T-helper 17 cell (primary cell): ENCODE measurements at regions not wholly inside any gene's neighbourhood (a gene's known extent, or its start where the extent isn't known, plus 50 kb on each side); places are given as distances from the start of the nearest gene placed in this dataset.

Experiments used
- ATAC-seq: fragments of 150-1000 bp; cut with Tn5 transposase; 2 replicates; pipeline ENCODE4 v1.10.0; 2021; ENCODE audit warnings: mild to moderate bottlenecking, moderate library complexity
- DNase-seq, 3 donors: peaks; one replicate each; pipeline versions ENCODE4 v3.0.0 to v3.0.0-alpha.2; 2020 to 2021
- H3K9me3 ChIP-seq: one replicate; pipeline ENCODE4 v1.7.0; 2013; ENCODE audit warnings: low read length, mild to moderate bottlenecking; ENCODE audit not compliant: control insufficient read depth, poor library complexity, severe bottlenecking
- H3K27ac Mint-ChIP-seq: one replicate; pipeline ENCODE4 v1.8.0; 2022; ENCODE audit warnings: mild to moderate bottlenecking, moderate library complexity, mixed read lengths
- H3K27me3 Mint-ChIP-seq: one replicate; pipeline ENCODE4 v1.8.0; 2022; ENCODE audit warnings: mixed read lengths
- H3K36me3 Mint-ChIP-seq: one replicate; pipeline ENCODE4 v1.8.0; 2022; ENCODE audit warnings: low read depth, mixed read lengths
- H3K4me1 Mint-ChIP-seq: one replicate; pipeline ENCODE4 v1.8.0; 2022; ENCODE audit warnings: mild to moderate bottlenecking, mixed read lengths
- H3K4me3 Mint-ChIP-seq: one replicate; pipeline ENCODE4 v1.8.0; 2022; ENCODE audit warnings: mild to moderate bottlenecking, moderate library complexity, mixed read lengths

DNA sequence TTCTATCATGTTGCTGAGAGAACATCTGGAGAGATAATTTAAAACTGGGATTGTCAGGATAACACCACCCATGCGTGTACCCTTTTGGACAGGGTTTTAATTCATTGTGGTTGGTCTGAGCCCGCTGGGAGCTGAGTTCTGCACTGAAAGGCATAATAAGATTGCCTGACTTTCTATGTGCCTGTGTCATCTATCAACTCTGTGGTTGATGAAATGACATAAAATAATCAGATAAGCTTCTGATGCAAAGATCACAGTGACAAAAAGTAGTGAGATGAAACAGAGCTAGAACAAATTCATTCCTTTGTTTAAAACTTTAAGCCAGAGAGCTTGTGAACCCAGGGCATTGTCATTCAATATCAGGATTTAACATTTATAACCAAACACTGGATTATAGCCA, 98.7 kb downstream of the BBS10 start:
- Mint-ChIP-seq H3K27ac (no peak overlapping the region), H3K36me3 (no peaks in the 10 kb centered on the region), H3K4me3 (no peak overlapping the region), H3K27me3 (peaks cover 39% of the 10 kb centered on the region), H3K4me1 (no peaks in the 10 kb centered on the region)
- DNase-seq (no peak), ATAC-seq (no peak)
- no peaks in the 10 kb centered on the region for H3K9me3 ChIP-seq

DNA sequence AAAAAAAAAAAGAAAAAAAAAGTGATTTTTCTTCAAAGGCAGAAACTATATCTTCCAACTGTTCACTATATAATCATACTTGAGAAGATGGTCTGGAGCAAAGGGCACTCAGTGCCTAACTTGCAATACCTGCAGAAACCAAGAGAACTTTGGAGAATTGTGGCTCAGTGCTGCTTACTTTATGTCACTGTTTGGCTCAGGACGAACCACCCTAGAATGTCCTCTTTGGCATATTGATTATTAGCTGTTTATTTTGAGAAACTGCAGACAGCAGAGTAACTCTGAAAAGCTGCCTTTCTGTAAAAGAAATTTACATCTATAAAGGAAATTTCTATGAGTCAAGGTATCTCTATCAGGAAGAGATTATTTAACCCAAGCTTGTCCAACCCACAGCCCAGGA, 100.2 kb downstream of the BBS10 start:
- H3K9me3 ChIP-seq = no peaks in the 10 kb centered on the region
- no peaks in the 10 kb centered on the region for H3K36me3 Mint-ChIP-seq
- no peak for DNase-seq
- H3K4me1 Mint-ChIP-seq = no peaks in the 10 kb centered on the region
- H3K27me3 Mint-ChIP-seq = peaks cover 39% of the 10 kb centered on the region
- no peak for ATAC-seq
- no peak overlapping the region for H3K4me3 Mint-ChIP-seq
- H3K27ac Mint-ChIP-seq = no peak overlapping the region

DNA sequence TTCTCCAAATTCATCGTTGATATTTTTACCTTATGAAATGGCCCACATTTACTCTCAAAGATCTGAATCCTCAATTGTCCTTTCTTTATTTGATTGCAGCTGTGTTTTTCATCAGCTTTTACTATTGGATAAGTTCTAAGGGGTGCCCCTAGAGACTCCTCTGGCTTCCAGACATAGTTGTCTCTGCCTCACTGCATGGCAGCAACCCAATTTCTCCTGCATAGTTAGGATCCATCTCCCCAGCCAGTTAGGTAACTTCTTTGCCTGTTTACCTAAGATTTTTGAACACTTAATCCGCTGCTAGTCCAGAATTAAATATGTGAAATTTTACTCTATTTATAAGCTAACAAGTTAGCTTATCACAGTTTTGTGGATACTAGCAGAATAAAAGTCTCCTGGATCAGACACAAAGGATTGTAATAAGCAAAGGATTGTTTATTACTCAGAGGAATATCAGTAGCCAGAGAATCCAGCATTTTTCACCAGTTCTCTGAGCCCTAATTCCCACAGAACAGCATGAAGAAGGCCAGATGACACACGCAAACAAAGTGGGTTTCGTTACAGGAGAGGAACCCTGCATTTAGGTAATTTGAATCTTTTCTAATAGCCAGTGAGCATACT, 101.1 kb downstream of the BBS10 start:
- Mint-ChIP-seq H3K4me1 (no peaks in the 10 kb centered on the region), H3K27ac (no peak overlapping the region), H3K4me3 (no peak overlapping the region), H3K36me3 (no peaks in the 10 kb centered on the region), H3K27me3 (peaks cover 38% of the 10 kb centered on the region)
- DNase-seq = no peak
- H3K9me3 ChIP-seq = no peaks in the 10 kb centered on the region
- no peak for ATAC-seq

DNA sequence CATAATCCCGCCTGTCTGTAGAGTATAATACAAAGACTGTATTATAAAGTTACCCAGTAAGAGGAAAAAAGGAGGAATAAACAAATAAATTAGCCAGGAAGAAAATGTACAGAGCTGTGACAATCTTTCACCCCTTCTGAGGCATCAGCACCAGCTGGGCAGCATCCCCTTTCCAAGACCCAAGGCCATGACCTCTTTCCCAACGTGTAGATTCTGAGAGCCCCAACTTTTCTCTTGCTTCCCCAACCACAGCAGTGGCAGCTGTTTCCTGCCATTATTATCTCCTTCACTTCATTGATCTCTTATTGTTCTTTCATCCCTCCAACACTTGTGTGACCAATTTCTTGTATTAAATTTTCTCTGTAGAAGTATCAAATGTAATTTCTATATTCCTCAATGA, 101.6 kb downstream of the BBS10 start:
- DNase-seq (no peak), ATAC-seq (no peak)
- Mint-ChIP-seq H3K4me3 (no peak overlapping the region), H3K4me1 (no peaks in the 10 kb centered on the region), H3K36me3 (no peaks in the 10 kb centered on the region), H3K27me3 (peaks cover 33% of the 10 kb centered on the region), H3K27ac (no peak overlapping the region)
- H3K9me3 ChIP-seq = no peaks in the 10 kb centered on the region

DNA sequence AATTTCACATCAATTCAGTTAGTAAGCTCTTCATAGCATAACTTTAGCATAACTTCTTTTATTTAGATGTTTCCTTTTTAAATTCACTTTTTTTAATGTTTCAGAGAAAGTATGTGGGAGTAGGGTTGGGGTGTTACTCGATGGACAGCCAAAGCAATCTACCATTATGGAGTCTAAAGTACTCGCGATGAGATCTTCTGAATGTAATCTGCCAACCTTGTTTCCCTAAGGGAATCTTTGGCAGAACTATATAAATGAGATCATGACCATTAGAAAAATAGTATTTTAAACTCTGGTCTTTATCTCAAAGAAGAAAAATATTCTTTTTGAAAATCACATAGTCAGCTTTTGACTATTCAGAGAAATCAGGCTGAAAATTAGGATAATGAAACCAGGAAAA, 103.9 kb downstream of the BBS10 start:
- peaks cover 24% of the 10 kb centered on the region for H3K27me3 Mint-ChIP-seq
- no peak for DNase-seq
- no peak overlapping the region for H3K27ac Mint-ChIP-seq
- no peaks in the 10 kb centered on the region for H3K4me1 Mint-ChIP-seq
- no peaks in the 10 kb centered on the region for H3K36me3 Mint-ChIP-seq
- no peak for ATAC-seq
- no peaks in the 10 kb centered on the region for H3K9me3 ChIP-seq
- no peak overlapping the region for H3K4me3 Mint-ChIP-seq

DNA sequence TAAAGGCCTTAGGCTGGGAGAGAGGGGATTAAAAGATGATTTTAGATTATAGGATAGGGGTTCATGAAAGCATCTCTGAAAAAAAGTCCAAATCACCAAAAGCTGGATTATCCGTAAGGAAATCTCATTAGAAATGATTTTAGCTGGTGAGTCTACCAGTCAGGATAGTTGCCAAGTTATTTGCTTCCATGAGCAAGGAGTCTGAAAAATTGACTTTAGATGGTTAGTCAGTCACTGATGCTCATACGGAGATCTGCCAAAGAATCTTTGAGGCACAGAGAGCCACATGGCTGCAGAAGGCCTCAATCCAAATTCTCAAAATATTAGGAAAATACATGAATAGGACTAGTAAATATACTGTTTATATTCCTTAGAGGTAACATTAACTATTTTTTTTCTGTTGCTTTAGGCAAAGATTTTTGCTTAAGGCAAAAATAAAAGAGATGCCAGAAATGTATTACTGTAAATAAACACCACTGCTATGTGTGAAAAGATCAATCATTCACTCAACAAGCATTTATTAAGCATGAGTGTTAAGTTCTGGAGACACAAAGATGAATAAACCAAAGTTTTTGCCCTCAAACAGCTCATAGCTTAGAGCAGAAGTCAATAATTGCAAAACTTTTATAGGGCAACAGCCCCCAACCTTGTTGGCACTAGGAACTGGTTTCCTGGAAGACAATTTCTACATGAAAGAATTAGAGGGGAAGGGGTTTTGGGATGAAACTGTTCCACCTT, 105.2 kb downstream of the BBS10 start:
- peaks cover 3% of the 10 kb centered on the region for H3K36me3 Mint-ChIP-seq
- no peak for ATAC-seq

DNA sequence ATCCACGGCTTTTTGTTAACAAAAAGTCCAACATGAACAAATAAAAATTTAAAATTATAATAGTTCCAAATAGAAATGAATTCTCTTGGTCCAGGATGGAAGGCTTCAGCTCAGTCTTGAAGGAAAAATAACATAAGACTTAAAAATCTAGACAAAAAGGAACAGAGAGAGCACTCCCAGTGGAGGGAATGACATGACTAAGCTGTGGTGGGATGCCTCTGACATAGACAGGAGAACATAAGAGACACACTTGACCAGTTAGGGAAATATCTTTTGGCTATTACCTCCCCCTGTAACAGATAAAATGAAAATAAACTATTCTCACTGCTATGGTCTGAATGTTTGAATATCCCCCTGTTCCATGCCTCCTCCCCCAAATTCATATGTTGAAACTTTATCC, 106.8 kb downstream of the BBS10 start:
- H3K27me3 Mint-ChIP-seq = peaks cover 19% of the 10 kb centered on the region
- H3K36me3 Mint-ChIP-seq = peaks cover 3% of the 10 kb centered on the region
- DNase-seq (no peak), ATAC-seq (no peak)
- H3K4me1 Mint-ChIP-seq = no peaks in the 10 kb centered on the region
- no peaks in the 10 kb centered on the region for H3K9me3 ChIP-seq
- H3K27ac Mint-ChIP-seq = no peak overlapping the region
- H3K4me3 Mint-ChIP-seq = no peak overlapping the region

More for the DNA sequence above, 105.2 kb downstream of the BBS10 start:
- Mint-ChIP-seq H3K4me3 (no peak overlapping the region), H3K4me1 (no peaks in the 10 kb centered on the region), H3K27me3 (peaks cover 25% of the 10 kb centered on the region), H3K27ac (no peak overlapping the region)
- DNase-seq = no peak
- H3K9me3 ChIP-seq = no peaks in the 10 kb centered on the region

DNA sequence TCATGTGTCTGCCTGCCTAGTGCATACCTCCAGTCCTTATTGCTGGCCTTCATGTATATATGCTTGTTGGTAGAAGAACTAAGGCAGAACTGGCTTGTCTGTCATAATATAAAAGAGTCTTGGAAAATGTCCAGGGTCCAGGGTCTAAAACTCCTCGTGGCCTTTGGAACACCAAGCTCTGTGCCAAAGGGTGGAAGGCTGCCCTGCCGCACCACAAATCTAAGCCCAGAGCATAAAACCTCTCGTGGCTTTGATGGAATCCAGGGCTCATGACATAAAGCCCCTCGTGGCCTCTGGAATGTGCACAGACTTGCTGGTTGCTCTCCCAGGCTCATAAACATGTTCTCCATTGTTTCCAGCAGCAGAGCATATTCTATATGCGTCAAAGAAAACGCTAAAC, 107.9 kb downstream of the BBS10 start:
- Mint-ChIP-seq H3K4me3 (no peak overlapping the region), H3K27me3 (peaks cover 10% of the 10 kb centered on the region), H3K4me1 (no peaks in the 10 kb centered on the region), H3K36me3 (peaks cover 3% of the 10 kb centered on the region), H3K27ac (no peak overlapping the region)
- no peaks in the 10 kb centered on the region for H3K9me3 ChIP-seq
- ATAC-seq (no peak), DNase-seq (no peak)

DNA sequence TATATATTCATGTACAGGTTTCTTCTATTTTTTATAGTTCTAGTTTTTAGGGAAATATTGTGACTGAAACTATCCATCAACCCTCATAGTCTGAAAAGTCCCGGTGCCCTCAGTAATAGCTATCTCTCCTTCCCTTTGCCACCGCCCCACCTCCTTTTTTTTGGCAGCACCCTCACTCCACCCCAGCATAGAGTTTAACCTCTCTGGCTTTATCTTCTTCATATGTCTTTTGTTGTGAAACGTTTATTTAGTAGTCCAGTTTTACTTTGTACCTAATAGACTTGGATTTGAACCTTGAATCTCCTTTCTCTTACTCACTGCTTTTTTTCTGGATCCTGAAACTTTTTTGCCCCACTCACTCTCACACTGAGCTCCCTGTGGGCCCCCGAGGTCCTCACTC, 109.5 kb downstream of the BBS10 start:
- Mint-ChIP-seq H3K4me1 (no peaks in the 10 kb centered on the region), H3K27ac (no peak overlapping the region), H3K36me3 (peaks cover 3% of the 10 kb centered on the region), H3K4me3 (no peak overlapping the region), H3K27me3 (peaks cover 14% of the 10 kb centered on the region)
- ATAC-seq (no peak), DNase-seq (no peak)
- no peaks in the 10 kb centered on the region for H3K9me3 ChIP-seq

DNA sequence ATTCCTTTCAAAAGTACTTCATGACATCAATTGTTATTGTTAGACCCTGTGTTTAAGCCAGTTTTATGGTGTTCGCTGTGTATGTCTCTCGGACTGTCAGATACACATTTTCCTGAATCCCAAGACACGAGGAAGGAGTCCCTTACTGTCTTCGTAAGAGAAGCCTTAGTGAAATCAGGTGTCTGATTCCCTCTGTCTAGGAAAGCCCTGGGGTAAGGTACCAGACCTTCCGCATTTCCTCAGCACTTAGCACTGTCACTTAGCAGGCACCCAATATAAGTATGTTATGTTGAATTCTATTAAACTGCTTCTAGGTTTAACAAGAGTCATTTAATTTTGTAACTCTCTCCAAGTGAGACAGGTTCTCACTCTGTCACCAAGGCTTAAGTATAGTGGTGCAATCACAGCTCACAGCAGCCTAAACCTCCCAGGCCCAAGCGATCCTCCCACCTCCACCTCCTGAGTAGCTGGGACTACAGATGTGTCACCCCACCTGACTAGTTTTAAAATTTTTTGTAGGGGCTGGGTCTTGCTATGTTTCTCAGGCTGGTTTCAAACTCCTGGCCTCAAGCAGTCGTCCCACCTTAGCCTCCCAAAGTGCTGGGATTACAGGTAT, 111.0 kb downstream of the BBS10 start:
- Mint-ChIP-seq H3K4me1 (no peaks in the 10 kb centered on the region), H3K27ac (no peak overlapping the region), H3K27me3 (peaks cover 14% of the 10 kb centered on the region), H3K4me3 (no peak overlapping the region), H3K36me3 (peaks cover 3% of the 10 kb centered on the region)
- no peaks in the 10 kb centered on the region for H3K9me3 ChIP-seq
- ATAC-seq (no peak), DNase-seq (no peak)

DNA sequence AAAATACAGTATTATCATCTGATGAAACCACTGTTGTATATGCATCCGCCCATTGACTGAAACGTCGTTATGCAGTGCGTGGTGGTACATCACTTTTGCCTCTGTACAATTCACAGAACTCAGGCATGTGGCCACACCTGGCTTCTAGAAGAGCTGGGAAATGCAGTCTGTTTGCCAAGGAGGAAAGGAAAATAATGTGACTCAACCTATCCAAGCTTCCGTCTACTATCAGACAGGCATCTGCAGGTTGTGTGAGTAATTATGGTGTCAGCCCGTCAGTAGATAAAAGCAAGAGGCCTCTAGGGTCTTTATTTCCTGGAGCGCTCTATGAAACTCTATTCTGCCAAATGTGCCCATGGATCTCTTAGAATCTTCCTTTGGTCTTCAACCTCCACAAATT, 111.6 kb downstream of the BBS10 start:
- peaks cover 14% of the 10 kb centered on the region for H3K27me3 Mint-ChIP-seq
- DNase-seq (no peak), ATAC-seq (no peak)
- peaks cover 3% of the 10 kb centered on the region for H3K36me3 Mint-ChIP-seq
- H3K4me1 Mint-ChIP-seq = no peaks in the 10 kb centered on the region
- H3K27ac Mint-ChIP-seq = no peak overlapping the region
- no peak overlapping the region for H3K4me3 Mint-ChIP-seq
- no peaks in the 10 kb centered on the region for H3K9me3 ChIP-seq

DNA sequence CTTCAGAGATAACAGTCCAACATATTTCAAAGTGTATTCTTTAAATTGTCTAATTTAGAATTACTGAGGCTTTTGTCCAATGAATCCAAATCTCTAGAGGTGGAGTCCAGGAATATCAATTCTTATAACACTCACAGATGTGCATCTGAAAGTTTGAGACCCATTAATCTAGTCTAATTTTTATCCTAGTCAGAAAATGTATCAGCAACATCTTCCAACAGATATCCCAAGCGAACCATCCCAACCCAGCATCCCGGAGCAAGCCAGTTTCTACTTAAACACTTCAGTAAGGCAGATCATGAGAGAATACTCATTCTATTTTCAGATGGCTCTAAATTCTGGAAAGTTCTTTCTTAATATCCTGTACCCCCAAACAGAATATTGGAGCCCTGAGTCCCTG, 113.5 kb downstream of the BBS10 start:
- no peak for ATAC-seq
- no peak overlapping the region for H3K4me3 Mint-ChIP-seq
- H3K27me3 Mint-ChIP-seq = peaks cover 19% of the 10 kb centered on the region
- peaks cover 3% of the 10 kb centered on the region for H3K36me3 Mint-ChIP-seq
- H3K9me3 ChIP-seq = no peaks in the 10 kb centered on the region
- no peak overlapping the region for H3K27ac Mint-ChIP-seq
- no peak for DNase-seq
- no peaks in the 10 kb centered on the region for H3K4me1 Mint-ChIP-seq

DNA sequence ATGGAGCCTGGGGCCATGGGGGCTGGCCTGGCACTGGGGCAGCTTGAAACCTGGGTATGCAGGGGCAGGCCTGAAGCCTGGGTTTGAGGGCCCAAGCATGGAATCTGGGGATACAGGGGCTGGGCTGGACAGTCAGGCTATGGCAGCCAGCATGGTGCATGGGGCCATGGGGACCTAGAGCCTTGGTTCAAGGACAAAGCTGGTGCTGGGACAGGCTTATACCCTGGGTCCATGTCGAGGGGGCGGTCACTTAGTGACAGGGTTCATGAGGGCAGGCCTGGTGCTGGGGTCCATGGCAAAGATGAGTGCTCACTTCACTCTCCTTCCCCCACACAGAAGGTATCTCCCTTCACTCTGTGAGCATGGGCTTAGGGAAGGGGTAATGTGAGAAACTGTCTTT, 116.2 kb downstream of the BBS10 start:
- Mint-ChIP-seq H3K27ac (no peak overlapping the region), H3K36me3 (no peaks in the 10 kb centered on the region), H3K4me1 (no peaks in the 10 kb centered on the region), H3K4me3 (no peak overlapping the region), H3K27me3 (peaks cover 9% of the 10 kb centered on the region)
- no peaks in the 10 kb centered on the region for H3K9me3 ChIP-seq
- ATAC-seq (no peak), DNase-seq (no peak)

DNA sequence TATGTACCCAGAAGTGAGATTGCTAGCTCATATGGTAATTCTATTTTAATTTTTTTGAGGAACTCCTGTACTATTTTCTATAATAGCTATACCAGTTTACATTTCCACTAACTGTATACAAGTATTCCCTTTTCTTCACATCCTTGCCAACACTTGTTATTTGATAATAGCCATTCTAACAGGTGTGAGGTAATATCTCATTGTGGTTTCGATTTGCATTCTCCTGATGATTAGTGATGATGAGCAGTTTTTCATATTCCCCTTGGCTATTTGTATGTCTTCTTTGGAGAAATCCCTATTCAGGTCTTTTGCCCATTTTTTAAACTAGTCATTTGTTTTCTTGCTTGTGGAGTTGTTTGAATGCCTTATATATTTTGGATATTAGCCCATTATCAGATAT, 121.3 kb downstream of the BBS10 start:
- H3K36me3 Mint-ChIP-seq = no peaks in the 10 kb centered on the region
- no peaks in the 10 kb centered on the region for H3K9me3 ChIP-seq
- DNase-seq = no peak
- ATAC-seq = no peak
- peaks cover 11% of the 10 kb centered on the region for H3K27me3 Mint-ChIP-seq
- no peak overlapping the region for H3K27ac Mint-ChIP-seq
- no peak overlapping the region for H3K4me3 Mint-ChIP-seq
- peaks cover 2% of the 10 kb centered on the region for H3K4me1 Mint-ChIP-seq
